Hepatocyte (in vitro differentiated cells): ENCODE measurements at regions not wholly inside any gene's neighbourhood (a gene's known extent, or its start where the extent isn't known, plus 50 kb on each side); places are given as distances from the start of the nearest gene placed in this dataset.

Source experiments
- CTCF ChIP-seq: fragments of 200-600 bp; sonication (generic); IDR thresholded peaks from 2 replicates; pipeline ENCODE4 v1.5.1; 2016; ENCODE audit warnings: antibody characterized with exemption, mild to moderate bottlenecking; ENCODE audit not compliant: poor library complexity
- EZH2 ChIP-seq: fragments of 200-600 bp; sonication (generic); IDR thresholded peaks from 2 replicates; pipeline ENCODE4 v1.6.1; 2016; ENCODE audit warnings: antibody characterized with exemption, mild to moderate bottlenecking, borderline replicate concordance
- EZH2phosphoT487 ChIP-seq: fragments of 200-600 bp; sonication (generic); IDR thresholded peaks from one replicate; pipeline ENCODE4 v1.6.1; 2018; ENCODE audit warnings: antibody characterized with exemption, mild to moderate bottlenecking, low read depth, moderate library complexity; ENCODE audit not compliant: unreplicated experiment, severe bottlenecking

- no peak for TF ChIP-seq CTCF
- no peak for TF ChIP-seq EZH2
- TF ChIP-seq EZH2phosphoT487: no peak
These were observed 969.2 kb downstream of the JRKL start for GRCh38 chr11:97359016-97359415.
